ENCODE measurements at regions not wholly inside any gene's neighbourhood (a gene's known extent, or its start where the extent isn't known, plus 50 kb on each side); places are given as distances from the start of the nearest gene placed in this dataset.

DNA sequence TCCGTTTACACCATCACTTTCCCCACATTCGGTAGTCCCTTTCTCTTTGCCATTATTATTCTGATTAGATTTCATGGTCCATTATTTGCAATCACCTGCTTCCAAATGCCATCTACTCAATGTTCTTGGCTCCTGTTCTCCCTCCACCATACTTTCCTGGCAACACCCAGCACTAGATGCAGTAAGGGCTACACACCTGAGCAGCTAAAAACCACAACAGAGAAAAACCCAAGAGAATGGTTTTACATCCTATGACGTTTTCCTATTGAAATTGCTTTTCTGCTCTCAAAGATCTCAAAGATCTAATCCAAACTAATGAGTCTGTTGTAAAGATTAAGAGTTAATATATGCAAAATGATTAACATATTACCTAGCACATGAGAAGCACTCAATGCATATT, 441.3 kb downstream of the SHISA9 start (continued):
- TF ChIP-seq, protein P1, sequence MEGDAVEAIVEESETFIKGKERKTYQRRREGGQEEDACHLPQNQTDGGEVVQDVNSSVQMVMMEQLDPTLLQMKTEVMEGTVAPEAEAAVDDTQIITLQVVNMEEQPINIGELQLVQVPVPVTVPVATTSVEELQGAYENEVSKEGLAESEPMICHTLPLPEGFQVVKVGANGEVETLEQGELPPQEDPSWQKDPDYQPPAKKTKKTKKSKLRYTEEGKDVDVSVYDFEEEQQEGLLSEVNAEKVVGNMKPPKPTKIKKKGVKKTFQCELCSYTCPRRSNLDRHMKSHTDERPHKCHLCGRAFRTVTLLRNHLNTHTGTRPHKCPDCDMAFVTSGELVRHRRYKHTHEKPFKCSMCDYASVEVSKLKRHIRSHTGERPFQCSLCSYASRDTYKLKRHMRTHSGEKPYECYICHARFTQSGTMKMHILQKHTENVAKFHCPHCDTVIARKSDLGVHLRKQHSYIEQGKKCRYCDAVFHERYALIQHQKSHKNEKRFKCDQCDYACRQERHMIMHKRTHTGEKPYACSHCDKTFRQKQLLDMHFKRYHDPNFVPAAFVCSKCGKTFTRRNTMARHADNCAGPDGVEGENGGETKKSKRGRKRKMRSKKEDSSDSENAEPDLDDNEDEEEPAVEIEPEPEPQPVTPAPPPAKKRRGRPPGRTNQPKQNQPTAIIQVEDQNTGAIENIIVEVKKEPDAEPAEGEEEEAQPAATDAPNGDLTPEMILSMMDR (IDR thresholded peaks at IDR 0.05 in 2 of 3, conservative IDR thresholded peaks at IDR 0.05 in 1 of 3; ENCODE audit: borderline replicate concordance in 1 of 3, insufficient read depth in 1 of 3, low read depth in 2 of 3, low read length in 2 of 3) = no peak
- TF ChIP-seq FOSL1 (IDR thresholded peaks at IDR 0.05; ENCODE audit: low read depth) (no peak), EGR1 (IDR thresholded peaks at IDR 0.05; ENCODE audit: low read depth) (no peak), EZH2phosphoT487 (IDR thresholded peaks at IDR 0.05; ENCODE audit: borderline replicate concordance) (no peak), POLR2A (IDR thresholded peaks at IDR 0.05; ENCODE audit: borderline replicate concordance, extremely low read depth, insufficient read depth, insufficient read length) (no peak), CEBPB (IDR thresholded peaks at IDR 0.05; ENCODE audit: low read depth) (no peak), ZFX (IDR thresholded peaks at IDR 0.05) (no peak)

DNA sequence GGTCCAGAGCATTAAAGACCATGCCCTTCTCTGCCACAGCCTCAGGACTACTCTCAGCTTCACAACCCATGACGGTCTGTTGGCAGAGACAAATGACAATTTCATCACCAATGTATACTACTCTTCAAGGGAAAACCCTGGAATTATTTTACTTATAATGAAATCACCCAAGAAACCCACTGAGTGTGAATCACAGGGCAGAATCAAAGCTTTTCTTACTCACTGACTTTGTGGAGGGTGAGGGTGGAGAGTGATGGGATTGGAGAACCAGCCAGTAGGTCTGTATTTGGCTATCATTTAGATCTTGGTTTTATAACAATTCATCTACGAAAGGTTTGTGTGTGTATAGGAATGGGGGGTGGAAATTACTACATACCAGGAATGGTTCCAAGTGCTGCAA, 442.6 kb downstream of the SHISA9 start:
- no peak for DNase-seq (ENCODE audit: low read depth, low spot score)
- RAD21 ChIA-PET (ENCODE audit: low non-redundant PET in 1 of 2, low total read pairs in 2 of 2, uncharacterized antibody in 2 of 2, unreplicated experiment in 2 of 2) = no interaction called here

More for the DNA sequence above, 442.6 kb downstream of the SHISA9 start:
- ChIA-PET CTCF (no interaction called here), POLR2A (no interaction called here)
- ATAC-seq = no peak
- TF ChIP-seq ZNF274 (IDR thresholded peaks at IDR 0.05; ENCODE audit: low read depth, low read length) = no peak
- no peak for TF ChIP-seq EGR1 (IDR thresholded peaks at IDR 0.05; ENCODE audit: low read depth)
- TF ChIP-seq, protein P2, sequence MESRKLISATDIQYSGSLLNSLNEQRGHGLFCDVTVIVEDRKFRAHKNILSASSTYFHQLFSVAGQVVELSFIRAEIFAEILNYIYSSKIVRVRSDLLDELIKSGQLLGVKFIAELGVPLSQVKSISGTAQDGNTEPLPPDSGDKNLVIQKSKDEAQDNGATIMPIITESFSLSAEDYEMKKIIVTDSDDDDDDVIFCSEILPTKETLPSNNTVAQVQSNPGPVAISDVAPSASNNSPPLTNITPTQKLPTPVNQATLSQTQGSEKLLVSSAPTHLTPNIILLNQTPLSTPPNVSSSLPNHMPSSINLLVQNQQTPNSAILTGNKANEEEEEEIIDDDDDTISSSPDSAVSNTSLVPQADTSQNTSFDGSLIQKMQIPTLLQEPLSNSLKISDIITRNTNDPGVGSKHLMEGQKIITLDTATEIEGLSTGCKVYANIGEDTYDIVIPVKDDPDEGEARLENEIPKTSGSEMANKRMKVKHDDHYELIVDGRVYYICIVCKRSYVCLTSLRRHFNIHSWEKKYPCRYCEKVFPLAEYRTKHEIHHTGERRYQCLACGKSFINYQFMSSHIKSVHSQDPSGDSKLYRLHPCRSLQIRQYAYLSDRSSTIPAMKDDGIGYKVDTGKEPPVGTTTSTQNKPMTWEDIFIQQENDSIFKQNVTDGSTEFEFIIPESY (IDR thresholded peaks at IDR 0.05; ENCODE audit: extremely low read depth, insufficient replicate concordance, low read length) = no peak
- H3K4me3 ChIP-seq (replicated peaks in 1 of 2; ENCODE audit: low read depth in 1 of 2, low read length in 2 of 2) = no peak overlapping the region
- H3K4me1 ChIP-seq (ENCODE audit: control insufficient read depth in 1 of 2, insufficient read depth in 2 of 2, low read length in 2 of 2) = no peaks in the 10 kb centered on the region
- H3K79me2 ChIP-seq (ENCODE audit: insufficient read depth, low read length) = no peaks in the 10 kb centered on the region
- H3K36me3 ChIP-seq (ENCODE audit: control insufficient read depth in 1 of 2, insufficient read depth in 2 of 2, low read length in 2 of 2) = no peaks in the 10 kb centered on the region
- intact Hi-C loops (cut with micrococcal nuclease) = no loop called here
- BruUV-seq (replicated peaks) = no TSS peak
- no peaks in the 10 kb centered on the region; a peak in 1 of 4 replicates for H3K9me3 ChIP-seq (ENCODE audit: control insufficient read depth in 1 of 2, insufficient read depth in 1 of 2, low read depth in 1 of 2, low read length in 2 of 2)
- no peak overlapping the region for H3K9ac ChIP-seq (ENCODE audit: low read length)
- no peak overlapping the region for H3K4me2 ChIP-seq (ENCODE audit: low read length)
- H3K27me3 ChIP-seq (ENCODE audit: insufficient read depth, low read length) = no peaks in the 10 kb centered on the region
- H2AFZ ChIP-seq (ENCODE audit: low read depth, low read length, poor library complexity, severe bottlenecking) = no peak overlapping the region
- no peaks in the 10 kb centered on the region for H3K9me2 ChIP-seq (ENCODE audit: insufficient read depth)
- no peaks in the 10 kb centered on the region for H4K20me1 ChIP-seq (ENCODE audit: insufficient read depth)
- H3K27ac ChIP-seq (ENCODE audit: low read depth, low read length) = no peak overlapping the region
